Activated CD4-positive, alpha-beta T cell treated with anti-CD3 and anti-CD28 coated beads for 24 hours (primary cell): ENCODE measurements at regions not wholly inside any gene's neighbourhood (a gene's known extent, or its start where the extent isn't known, plus 50 kb on each side); places are given as distances from the start of the nearest gene placed in this dataset.
"Not testable (repeated sequence)": the region's sequence is repeated elsewhere in the genome, so short reads cannot be mapped to it uniquely, and the experiment has no call there.

Experiments
- DNase-seq, 2 donors: peaks; one replicate each; pipeline ENCODE4 v3.0.0-alpha.2; 2020; ENCODE audit warnings: low read depth in 2 of 2

- no peak for DNase-seq
Observed at GRCh38 chr2:126952216-126952615, 53.5 kb downstream of the TEX51 start.

DNA sequence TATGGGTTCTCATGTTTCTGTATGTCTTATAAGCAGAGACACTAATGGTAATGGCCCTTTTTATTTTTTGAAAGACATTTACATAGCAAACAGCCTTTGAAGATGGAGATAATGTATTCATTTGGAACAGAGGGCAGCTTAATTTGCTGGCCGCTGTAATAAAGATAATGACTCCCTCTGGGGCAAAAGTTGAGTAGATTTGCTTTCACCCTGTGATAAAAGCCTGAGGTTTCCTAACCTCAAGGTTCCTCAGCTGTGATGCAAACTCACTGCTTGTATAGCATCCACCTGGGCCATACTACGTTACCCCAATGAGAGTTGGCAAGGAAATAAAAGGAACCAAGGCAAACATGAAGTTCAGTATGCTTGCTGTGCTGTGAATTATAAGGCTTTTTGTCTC, 54.8 kb downstream of the TEX51 start:
- no peak for DNase-seq

DNA sequence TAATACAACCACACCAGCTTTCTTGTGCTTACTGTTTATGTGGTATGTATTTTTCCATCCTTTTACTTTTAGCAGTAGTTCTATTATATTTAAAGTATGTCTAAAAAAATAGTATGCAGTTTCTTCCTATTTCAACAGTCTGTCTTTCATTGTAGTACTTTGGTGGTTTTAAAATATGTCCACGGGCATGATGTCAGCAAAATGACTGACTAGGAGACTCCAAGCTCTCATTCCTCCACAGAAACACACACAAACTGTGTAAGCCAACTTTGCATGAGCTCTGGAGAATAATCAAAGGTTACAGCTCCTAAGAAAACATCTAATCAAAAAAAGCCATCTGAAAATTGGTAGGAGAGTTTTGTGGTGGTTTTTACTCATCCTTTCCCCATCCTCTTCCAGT, 56.1 kb downstream of the TEX51 start:
- DNase-seq: no peak

GRCh38 chr2:126956773-126957172, 58.1 kb downstream of the TEX51 start:
- not testable (repeated sequence) for DNase-seq

GRCh38 chr2:126963390-126963789, 64.7 kb downstream of the TEX51 start:
- DNase-seq: no peak

GRCh38 chr2:126966601-126967000, 67.9 kb downstream of the TEX51 start:
- DNase-seq: no peak

- DNase-seq: no peak
Observed at GRCh38 chr2:126970583-126970982, 71.9 kb downstream of the TEX51 start.

DNA sequence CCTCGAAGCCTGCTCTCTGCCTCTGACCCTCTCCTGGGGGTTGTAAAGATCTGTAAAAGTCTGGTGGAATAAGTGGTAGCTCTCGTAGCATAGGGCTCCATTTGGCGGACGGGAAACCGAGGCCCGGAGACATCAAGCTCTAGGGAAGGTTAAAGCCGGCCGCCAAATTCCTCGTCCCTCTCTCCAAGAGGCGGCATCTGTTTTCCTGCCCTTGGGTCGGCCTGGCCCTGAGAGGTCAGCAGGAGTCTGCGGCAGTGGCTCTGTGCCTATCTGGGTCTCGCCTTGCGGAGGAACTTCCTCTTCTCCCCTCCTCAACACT, 72.4 kb downstream of the TEX51 start:
- DNase-seq: no peak

DNA sequence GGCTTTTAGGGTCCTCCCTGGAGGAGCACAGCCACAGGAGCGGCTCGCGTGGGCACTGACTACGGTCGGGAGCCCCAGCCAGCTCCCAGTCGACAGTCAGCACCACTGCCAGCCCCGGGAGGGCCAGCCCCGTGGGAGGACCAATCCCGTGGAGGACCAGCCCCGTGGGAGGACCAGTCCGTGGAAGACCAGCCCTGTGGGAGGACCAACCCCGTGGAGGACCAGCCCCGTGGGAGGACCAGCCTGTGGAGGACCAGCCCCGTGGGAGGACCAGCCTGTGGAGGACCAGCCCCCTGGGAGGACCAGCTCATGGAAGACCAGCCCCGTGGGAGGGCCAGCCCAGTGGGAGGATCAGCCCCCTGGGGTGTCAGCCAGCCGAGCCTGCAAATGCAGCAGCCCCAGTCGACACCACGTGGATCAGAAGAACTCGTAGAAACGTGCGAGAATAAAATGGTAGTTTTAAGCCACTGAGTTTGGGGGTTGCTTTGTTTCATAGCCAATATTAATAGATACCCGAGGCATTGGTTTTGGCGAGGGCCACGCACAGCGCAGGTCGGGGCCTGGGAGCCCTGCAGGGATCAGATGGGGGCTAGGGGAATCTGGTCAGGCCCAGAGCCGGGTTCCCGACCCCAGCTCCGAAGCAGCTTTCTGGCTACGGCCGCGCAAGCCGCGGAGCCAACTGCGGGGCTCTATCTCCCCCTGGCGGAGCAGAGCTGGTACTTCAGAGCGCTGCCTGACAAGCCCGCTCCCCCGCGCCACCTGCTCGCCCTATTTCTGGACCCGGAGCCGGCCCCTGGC, 73.0 kb downstream of the TEX51 start:
- DNase-seq: peak; percentile 54 to 57

GRCh38 chr2:126972279-126972626, 73.6 kb downstream of the TEX51 start:
- no peak for DNase-seq

- DNase-seq: no peak
Observed at GRCh38 chr2:126973745-126974144, 75.1 kb downstream of the TEX51 start.

GRCh38 chr2:126975671-126976655, 77.3 kb downstream of the TEX51 start:
- no peak for DNase-seq

DNA sequence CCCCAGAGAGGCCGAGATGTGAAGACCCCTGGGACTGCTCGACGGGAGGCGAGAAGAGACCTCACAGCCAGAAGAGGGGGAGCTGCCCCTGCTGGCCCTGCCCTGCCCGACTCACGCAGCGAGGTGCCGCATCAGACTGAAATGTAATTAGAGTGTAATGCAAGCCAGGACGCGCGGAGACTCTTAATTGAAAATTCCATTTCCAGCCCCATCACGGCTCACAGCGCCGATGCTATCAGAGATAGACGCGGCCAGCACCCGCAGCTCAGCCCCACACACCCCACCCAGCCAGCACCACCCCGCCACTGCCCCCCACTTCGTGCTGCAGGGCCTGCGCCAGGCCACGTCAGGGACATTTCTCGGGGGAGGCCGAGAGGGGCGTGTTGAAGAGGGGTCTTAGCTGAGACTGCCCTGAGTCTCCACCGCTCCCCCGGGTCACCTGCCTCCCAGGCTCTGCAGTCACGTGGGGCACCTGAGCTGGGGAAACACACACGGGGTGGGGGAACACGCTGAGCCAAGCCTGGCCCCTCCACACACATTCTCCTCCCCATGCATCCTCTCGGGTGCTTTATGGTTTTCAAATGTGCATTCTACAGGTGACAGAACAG, 78.1 kb downstream of the TEX51 start:
- no peak for DNase-seq

DNA sequence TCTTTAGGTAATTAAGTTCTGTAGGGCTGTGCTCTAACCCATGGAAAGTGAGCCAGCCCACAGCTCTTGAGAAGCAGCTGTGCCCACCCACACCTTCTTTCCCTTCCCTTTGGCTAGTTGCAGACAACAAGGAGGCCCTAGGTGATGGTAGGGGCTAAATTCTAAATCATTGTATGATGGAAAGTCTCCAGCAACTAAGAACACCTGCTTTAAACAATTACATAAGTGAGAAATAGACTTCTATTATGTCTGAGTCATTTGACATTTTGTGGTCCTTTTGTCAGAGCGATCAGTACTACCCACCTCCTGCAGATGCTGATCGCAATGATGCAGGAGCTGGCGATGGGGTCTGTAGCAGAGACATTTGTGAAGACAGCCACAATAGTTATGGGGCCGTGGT, 79.6 kb downstream of the TEX51 start:
- no peak for DNase-seq

GRCh38 chr2:126979039-126980003, 80.6 kb downstream of the TEX51 start:
- no peak for DNase-seq

DNA sequence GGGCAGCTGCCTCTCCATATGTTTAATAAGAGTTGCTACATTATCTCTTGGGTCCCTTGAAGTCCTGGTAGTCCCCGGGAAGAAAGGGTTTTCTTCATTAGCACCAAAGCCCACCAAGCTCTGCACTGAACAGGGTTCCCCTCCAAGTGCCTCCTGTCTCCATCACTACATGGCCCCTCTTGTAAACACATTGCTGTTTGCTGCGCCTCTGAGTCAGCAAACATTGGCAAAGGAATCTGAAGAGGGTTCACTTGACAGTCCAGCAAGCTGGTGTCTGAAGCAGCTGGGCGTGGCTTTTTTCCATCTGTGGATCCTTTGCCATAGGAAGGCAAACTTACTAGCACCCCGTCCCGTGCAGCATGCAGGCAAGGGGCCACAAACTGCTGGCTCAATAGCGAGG, 82.8 kb downstream of the TEX51 start:
- no peak for DNase-seq

GRCh38 chr2:126982935-126983334, 84.2 kb downstream of the TEX51 start:
- no peak for DNase-seq

DNA sequence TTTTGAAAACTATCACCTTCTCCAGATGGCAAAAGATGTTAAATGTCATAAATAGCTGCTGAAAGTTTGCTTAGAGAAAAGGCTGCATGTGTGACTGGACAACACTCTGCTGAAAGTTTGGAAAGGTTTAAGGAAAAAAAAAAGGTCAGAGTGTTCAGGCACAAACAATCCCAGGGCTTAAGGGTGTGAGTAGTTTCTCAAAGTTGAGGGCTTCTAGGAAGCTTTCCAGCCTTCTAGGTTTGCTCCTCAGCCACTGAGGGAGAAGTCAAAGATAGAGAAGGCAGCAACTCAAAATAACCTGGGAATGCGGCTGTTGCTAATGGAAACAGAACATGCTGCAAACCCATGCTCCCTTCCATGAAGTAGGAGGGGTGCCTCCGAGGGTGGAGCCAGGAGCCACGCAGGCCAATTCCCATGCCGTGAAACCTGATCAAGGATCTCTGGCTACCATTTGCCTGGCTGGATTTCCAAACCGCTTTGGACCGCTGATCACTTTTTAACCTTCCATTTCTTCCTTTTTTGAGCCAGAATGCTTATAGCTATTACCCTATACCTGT, 88.0 kb downstream of the TEX51 start:
- DNase-seq: no peak

- no peak for DNase-seq
Observed at GRCh38 chr2:126988482-126988881, 89.8 kb downstream of the TEX51 start.

- not testable (repeated sequence) for DNase-seq
Observed at GRCh38 chr2:126989064-126989463, 90.4 kb downstream of the TEX51 start.

DNA sequence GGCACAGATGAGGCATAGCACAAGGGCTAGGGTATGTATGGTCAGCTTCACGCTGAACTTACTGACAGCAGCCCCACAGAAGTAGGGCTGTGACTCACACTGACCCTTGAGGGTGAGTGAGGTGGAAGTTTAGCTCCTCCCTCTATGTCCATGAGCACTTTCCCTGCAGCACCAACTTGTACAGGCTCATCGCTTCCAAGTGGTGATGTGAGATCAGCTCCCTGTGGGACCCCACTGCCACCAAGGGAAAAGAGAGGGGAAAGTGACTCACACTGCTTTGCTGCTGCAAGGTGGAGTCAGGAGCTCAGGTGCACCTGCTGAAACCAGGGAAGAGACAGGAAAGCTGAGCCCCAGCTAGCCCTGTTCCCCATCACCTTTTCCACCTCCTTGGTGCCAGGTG, 91.5 kb downstream of the TEX51 start:
- no peak for DNase-seq
